Chondrocyte (in vitro differentiated cells): ENCODE measurements at regions not wholly inside any gene's neighbourhood (a gene's known extent, or its start where the extent isn't known, plus 50 kb on each side); places are given as distances from the start of the nearest gene placed in this dataset.

ENCODE experiments used
- DNase-seq: peaks from one replicate; pipeline ENCODE4 v3.0.0; 2021; ENCODE audit warnings: mixed read lengths, low spot score
- H3K27ac Mint-ChIP-seq: one replicate; pipeline ENCODE4 v1.8.0; 2021; ENCODE audit warnings: mild to moderate bottlenecking, moderate library complexity, mixed read lengths; ENCODE audit not compliant: unreplicated experiment
- H3K27me3 Mint-ChIP-seq: 2 replicates; pipeline ENCODE4 v1.8.0; 2021; ENCODE audit warnings: low read depth, mixed read lengths
- H3K36me3 Mint-ChIP-seq: 2 replicates; pipeline ENCODE4 v1.8.0; 2021; ENCODE audit warnings: low read depth, mixed read lengths
- H3K4me1 Mint-ChIP-seq: 2 replicates; pipeline ENCODE4 v1.8.0; 2021; ENCODE audit warnings: low read depth, mild to moderate bottlenecking, mixed read lengths
- H3K4me3 Mint-ChIP-seq: one replicate; pipeline ENCODE4 v1.8.0; 2021; ENCODE audit warnings: mild to moderate bottlenecking, moderate library complexity, mixed read lengths; ENCODE audit not compliant: unreplicated experiment
- H3K9me3 Mint-ChIP-seq: 2 replicates; pipeline ENCODE4 v1.8.0; 2021; ENCODE audit warnings: low read depth, mixed read lengths
- CTCF ChIP-seq: fragments of 200-600 bp; sonication (generic); IDR thresholded peaks from 2 replicates; pipeline ENCODE4 v1.5.0; 2021; ENCODE audit warnings: antibody characterized with exemption, mild to moderate bottlenecking, moderate library complexity

DNA sequence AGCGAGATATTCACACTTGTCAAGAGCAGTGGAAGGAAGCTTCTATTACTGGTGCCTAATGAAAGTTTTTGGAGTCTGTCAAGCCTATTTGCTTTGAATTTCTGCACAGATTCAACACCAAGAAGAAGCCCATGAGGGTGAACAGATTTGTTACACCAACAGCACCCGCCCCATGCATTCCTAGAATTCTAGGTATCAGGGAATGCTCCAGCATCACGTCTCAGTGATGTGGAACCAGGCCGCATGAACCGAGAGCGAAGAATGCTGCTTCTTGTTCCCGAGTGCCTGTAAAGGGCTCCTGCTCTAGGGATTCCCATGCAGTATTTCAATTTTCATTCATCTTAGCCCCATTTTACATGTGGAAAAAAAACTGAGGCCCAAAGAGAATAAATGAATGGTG is 69.7 kb downstream of the KCNF1 start:
- peaks cover 3% of the 10 kb centered on the region for H3K4me1 Mint-ChIP-seq

DNA sequence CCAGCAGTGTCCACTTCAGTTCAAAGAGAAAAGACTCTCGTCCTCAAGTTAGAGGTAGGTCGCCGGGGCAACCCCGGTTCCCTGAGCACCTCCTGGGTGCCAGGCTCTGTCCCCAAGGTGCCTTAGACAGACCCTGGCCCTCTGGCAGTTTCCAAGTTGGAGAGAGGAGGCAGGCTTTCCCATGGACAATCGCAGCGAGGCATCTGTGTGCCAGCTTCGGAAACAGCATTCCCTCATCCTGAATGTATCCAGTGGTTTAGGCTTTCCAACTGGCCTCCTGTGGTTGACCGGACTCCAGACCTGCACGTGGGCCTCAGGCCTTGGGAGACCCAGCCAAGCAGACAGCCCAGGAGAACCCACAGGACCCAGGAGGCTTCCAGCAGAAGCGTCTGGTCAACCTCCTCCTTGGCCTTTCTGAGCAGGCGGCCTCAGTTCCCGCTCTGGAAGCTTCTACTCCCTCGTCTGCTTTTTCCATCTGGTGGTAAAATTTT is 70.3 kb downstream of the KCNF1 start:
- no peaks in the 10 kb centered on the region for H3K36me3 Mint-ChIP-seq
- TF ChIP-seq CTCF = no peak
- H3K27ac Mint-ChIP-seq = no peak overlapping the region
- no peaks in the 10 kb centered on the region for H3K9me3 Mint-ChIP-seq
- no peak overlapping the region for H3K4me3 Mint-ChIP-seq
- peaks cover 2% of the 10 kb centered on the region for H3K4me1 Mint-ChIP-seq
- no peak for DNase-seq
- peaks cover 10% of the 10 kb centered on the region for H3K27me3 Mint-ChIP-seq

More for the DNA sequence above, 69.7 kb downstream of the KCNF1 start:
- H3K4me3 Mint-ChIP-seq = no peak overlapping the region
- no peak for TF ChIP-seq CTCF
- no peak overlapping the region for H3K27ac Mint-ChIP-seq
- no peaks in the 10 kb centered on the region for H3K36me3 Mint-ChIP-seq
- peaks cover 11% of the 10 kb centered on the region for H3K27me3 Mint-ChIP-seq
- no peak for DNase-seq
- no peaks in the 10 kb centered on the region for H3K9me3 Mint-ChIP-seq

DNA sequence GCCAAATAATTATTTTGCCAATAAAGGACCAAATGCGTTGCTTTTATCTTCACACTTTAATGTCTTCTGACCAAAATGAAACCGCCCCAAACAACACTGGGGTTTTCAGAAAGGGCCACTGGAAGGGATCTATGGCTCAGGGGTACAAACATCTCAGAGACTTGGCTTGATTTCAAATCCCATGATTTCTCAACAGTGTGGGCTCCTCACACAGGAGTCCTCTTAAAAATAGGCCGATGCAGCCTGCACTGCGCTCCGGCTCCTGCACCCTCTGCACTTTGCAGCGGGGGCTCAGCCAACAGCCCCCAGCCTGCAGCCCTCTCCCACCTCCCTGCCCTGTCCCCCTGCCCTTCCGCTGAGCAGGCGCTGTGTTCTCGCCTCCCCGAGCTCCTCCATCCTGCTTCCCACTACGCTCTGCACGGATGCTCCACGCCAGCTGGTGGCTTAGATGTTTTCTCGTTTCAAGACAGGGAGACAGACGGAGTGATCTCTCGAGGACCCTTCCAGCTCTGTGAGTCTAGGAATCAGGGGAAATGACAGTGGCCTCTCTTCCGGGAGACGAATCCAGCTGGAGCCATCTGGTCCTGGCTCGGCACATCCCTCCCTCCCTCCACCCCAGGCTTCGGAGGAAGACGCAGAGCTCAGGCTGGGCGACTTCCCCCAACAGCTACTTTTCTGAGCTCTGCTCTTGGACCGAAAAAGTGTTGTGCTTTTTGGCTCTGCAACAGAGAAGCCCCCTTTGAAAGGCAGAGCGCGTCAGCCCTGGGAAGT is 71.4 kb downstream of the KCNF1 start:
- Mint-ChIP-seq H3K36me3 (no peaks in the 10 kb centered on the region), H3K9me3 (no peaks in the 10 kb centered on the region), H3K4me1 (no peaks in the 10 kb centered on the region), H3K27ac (no peak overlapping the region), H3K4me3 (no peak overlapping the region), H3K27me3 (peaks cover 8% of the 10 kb centered on the region)
- DNase-seq = no peak
- no peak for TF ChIP-seq CTCF

DNA sequence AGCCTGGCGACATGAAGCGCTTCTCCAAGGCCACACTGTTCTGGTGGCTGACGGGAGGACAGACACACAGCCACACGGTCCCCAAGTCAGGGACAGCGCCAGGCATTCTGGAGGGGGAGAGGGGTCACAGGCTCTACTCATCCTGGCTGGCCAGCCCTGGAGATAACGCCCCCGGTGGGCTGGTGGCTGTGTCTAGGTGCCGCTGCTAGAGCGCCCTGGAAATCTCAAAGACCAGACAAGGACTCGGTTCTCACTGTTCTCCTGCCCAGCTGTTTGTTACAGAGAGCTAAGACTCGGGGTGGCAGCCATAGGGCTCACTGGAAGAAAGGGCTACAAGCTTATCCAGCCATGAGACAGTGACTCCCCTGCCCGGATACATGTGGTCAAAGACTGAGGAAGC is 72.0 kb downstream of the KCNF1 start:
- H3K4me3 Mint-ChIP-seq = no peak overlapping the region
- H3K27me3 Mint-ChIP-seq = peaks cover 8% of the 10 kb centered on the region
- DNase-seq = no peak
- no peaks in the 10 kb centered on the region for H3K36me3 Mint-ChIP-seq
- H3K9me3 Mint-ChIP-seq = no peaks in the 10 kb centered on the region
- H3K4me1 Mint-ChIP-seq = no peaks in the 10 kb centered on the region
- TF ChIP-seq CTCF = no peak
- H3K27ac Mint-ChIP-seq = no peak overlapping the region

GRCh38 chr2:10984418-10985135 is 72.8 kb downstream of the KCNF1 start:
- DNase-seq = no peak
- no peak for TF ChIP-seq CTCF

More at GRCh38 chr2:10984418-10985135, 72.8 kb downstream of the KCNF1 start:
- H3K4me1 Mint-ChIP-seq = no peaks in the 10 kb centered on the region
- no peaks in the 10 kb centered on the region for H3K36me3 Mint-ChIP-seq
- H3K27ac Mint-ChIP-seq = no peak overlapping the region
- no peak overlapping the region for H3K4me3 Mint-ChIP-seq
- no peaks in the 10 kb centered on the region for H3K9me3 Mint-ChIP-seq
- H3K27me3 Mint-ChIP-seq = peaks cover 4% of the 10 kb centered on the region
